ENCODE measurements at regions not wholly inside any gene's neighbourhood (a gene's known extent, or its start where the extent isn't known, plus 50 kb on each side); places are given as distances from the start of the nearest gene placed in this dataset.

- Histone ChIP-seq H3K9me3 (ENCODE audit: control insufficient read depth, insufficient read depth, low read depth, low read length) (no peaks in the 10 kb centered on the region), H3K36me3 (ENCODE audit: control insufficient read depth, insufficient read depth, low read length) (no peaks in the 10 kb centered on the region), H3K4me3 (ENCODE audit: low read depth in 2 of 2, low read length in 2 of 2) (no peak overlapping the region), H3K27me3 (ENCODE audit: control insufficient read depth, insufficient read depth, low read length) (no peaks in the 10 kb centered on the region), H3K27ac (ENCODE audit: low read length) (no peak overlapping the region), H3K4me1 (ENCODE audit: control insufficient read depth, insufficient read depth, low read length) (no peaks in the 10 kb centered on the region)
- ChIA-PET POLR2A (no interaction called here), CTCF (no interaction called here)
- DNase-seq (ENCODE audit: low read depth, low spot score), result no peak
- no TSS peak for BruUV-seq (replicated peaks)
- in situ Hi-C loops (cut with HindIII; ENCODE audit: low pct_unique_long_range_greater_than_20kb, low sequenced_read_pairs) (no loop called here), intact Hi-C loops (cut with micrococcal nuclease; ENCODE audit: unreplicated experiment) (no loop called here)
- TF ChIP-seq POLR2AphosphoS5 (IDR thresholded peaks at IDR 0.05; ENCODE audit: low read depth, low read length) (no peak), TCF7L2 (IDR thresholded peaks at IDR 0.05; ENCODE audit: low read depth, low read length) (no peak), CTCF (IDR thresholded peaks at IDR 0.05) (no peak), REST (IDR thresholded peaks at IDR 0.05; ENCODE audit: insufficient read depth in 1 of 2, low read depth in 2 of 2, low read length in 1 of 2) (no peak), SIN3A (IDR thresholded peaks at IDR 0.05; ENCODE audit: borderline replicate concordance, insufficient read depth, low read depth, low read length) (no peak)
- no peak for ATAC-seq
Measured at GRCh38 chr18:68267583-68267982, 447.3 kb downstream of the TMX3 start.

- intact Hi-C loops (cut with micrococcal nuclease; ENCODE audit: unreplicated experiment) (no loop called here), in situ Hi-C loops (cut with HindIII; ENCODE audit: low pct_unique_long_range_greater_than_20kb, low sequenced_read_pairs) (no loop called here)
- DNase-seq (ENCODE audit: low read depth, low spot score), result no peak
- no peak overlapping the region for H3K27ac ChIP-seq (ENCODE audit: low read length)
- no peaks in the 10 kb centered on the region for H3K4me1 ChIP-seq (ENCODE audit: control insufficient read depth, insufficient read depth, low read length)
- no peak for ATAC-seq
- ChIA-PET POLR2A (no interaction called here), CTCF (no interaction called here)
- no peak overlapping the region for H3K4me3 ChIP-seq (ENCODE audit: low read depth in 2 of 2, low read length in 2 of 2)
- no TSS peak for BruUV-seq (replicated peaks)
- H3K36me3 ChIP-seq (ENCODE audit: control insufficient read depth, insufficient read depth, low read length), result no peaks in the 10 kb centered on the region
- no peaks in the 10 kb centered on the region for H3K27me3 ChIP-seq (ENCODE audit: control insufficient read depth, insufficient read depth, low read length)
- H3K9me3 ChIP-seq (ENCODE audit: control insufficient read depth, insufficient read depth, low read depth, low read length), result no peaks in the 10 kb centered on the region
- TF ChIP-seq TCF7L2 (IDR thresholded peaks at IDR 0.05; ENCODE audit: low read depth, low read length) (no peak), POLR2AphosphoS5 (IDR thresholded peaks at IDR 0.05; ENCODE audit: low read depth, low read length) (no peak), CTCF (IDR thresholded peaks at IDR 0.05) (no peak), REST (IDR thresholded peaks at IDR 0.05; ENCODE audit: insufficient read depth in 1 of 2, low read depth in 2 of 2, low read length in 1 of 2) (no peak), SIN3A (IDR thresholded peaks at IDR 0.05; ENCODE audit: borderline replicate concordance, insufficient read depth, low read depth, low read length) (no peak)
Measured at GRCh38 chr18:68263481-68263880, 451.4 kb downstream of the TMX3 start.
